Endothelial cell of umbilical vein (primary cell): ENCODE measurements at regions not wholly inside any gene's neighbourhood (a gene's known extent, or its start where the extent isn't known, plus 50 kb on each side); places are given as distances from the start of the nearest gene placed in this dataset.

ENCODE experiments used
- EZH2 ChIP-seq: IDR thresholded peaks from 2 replicates; pipeline ENCODE4 v1.6.1; 2012; ENCODE audit warnings: borderline replicate concordance, low read depth, mild to moderate bottlenecking, moderate library complexity, low read length, inconsistent platforms; ENCODE audit not compliant: severe bottlenecking
- MAX ChIP-seq: IDR thresholded peaks from 2 replicates; pipeline ENCODE4 v1.6.1; 2011; ENCODE audit not compliant: insufficient read depth, insufficient read length
- POLR2A ChIP-seq: IDR thresholded peaks from 2 replicates; pipeline ENCODE4 v1.6.1; 2012; ENCODE audit warnings: low read depth, mild to moderate bottlenecking, control low read depth, low read length
- POLR2AphosphoS5 ChIP-seq: IDR thresholded peaks from 2 replicates; pipeline ENCODE4 v1.6.1; 2012; ENCODE audit warnings: low read depth, mild to moderate bottlenecking, control low read depth, low read length, moderate library complexity; ENCODE audit not compliant: insufficient read depth
- TF ChIP-seq, protein P1 (sequence below), 2 donors: IDR thresholded peaks; 1 replicate in 1 of 2; 2 replicates in 1 of 2; pipeline ENCODE4 v1.5.1; 2011; ENCODE audit warnings: low read length in 2 of 2, mild to moderate bottlenecking in 2 of 2, moderate library complexity in 2 of 2, control low read depth in 1 of 2, inconsistent platforms in 1 of 2, low read depth in 1 of 2; ENCODE audit not compliant: insufficient read depth in 1 of 2; ENCODE audit errors: extremely low read depth in 1 of 2

DNA sequence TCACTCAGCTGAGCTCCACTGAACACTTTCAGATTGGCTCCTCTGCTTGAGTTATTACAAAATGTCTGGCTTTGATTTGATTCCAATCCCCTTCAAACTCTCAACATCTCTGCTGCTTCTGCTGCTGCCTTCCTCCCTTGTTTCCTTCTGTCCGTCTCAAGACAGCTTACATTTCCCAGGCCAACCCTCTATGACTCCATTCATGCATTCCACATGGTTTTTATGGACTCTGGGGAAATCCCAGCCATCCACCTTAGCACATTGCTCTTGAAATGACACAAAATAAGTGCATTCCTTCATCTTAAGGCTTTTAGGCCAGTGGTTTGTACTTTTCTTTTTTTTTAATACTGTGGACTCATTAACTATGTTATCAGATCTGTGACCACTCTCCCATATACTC lies 68.5 kb upstream of the TMEM164 start:
- no peak for TF ChIP-seq POLR2A
- TF ChIP-seq, protein P1, sequence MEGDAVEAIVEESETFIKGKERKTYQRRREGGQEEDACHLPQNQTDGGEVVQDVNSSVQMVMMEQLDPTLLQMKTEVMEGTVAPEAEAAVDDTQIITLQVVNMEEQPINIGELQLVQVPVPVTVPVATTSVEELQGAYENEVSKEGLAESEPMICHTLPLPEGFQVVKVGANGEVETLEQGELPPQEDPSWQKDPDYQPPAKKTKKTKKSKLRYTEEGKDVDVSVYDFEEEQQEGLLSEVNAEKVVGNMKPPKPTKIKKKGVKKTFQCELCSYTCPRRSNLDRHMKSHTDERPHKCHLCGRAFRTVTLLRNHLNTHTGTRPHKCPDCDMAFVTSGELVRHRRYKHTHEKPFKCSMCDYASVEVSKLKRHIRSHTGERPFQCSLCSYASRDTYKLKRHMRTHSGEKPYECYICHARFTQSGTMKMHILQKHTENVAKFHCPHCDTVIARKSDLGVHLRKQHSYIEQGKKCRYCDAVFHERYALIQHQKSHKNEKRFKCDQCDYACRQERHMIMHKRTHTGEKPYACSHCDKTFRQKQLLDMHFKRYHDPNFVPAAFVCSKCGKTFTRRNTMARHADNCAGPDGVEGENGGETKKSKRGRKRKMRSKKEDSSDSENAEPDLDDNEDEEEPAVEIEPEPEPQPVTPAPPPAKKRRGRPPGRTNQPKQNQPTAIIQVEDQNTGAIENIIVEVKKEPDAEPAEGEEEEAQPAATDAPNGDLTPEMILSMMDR (IDR thresholded peaks at IDR 0.05; ENCODE audit: extremely low read depth in 1 of 2, insufficient read depth in 1 of 2, low read depth in 1 of 2, low read length in 2 of 2), result no peak
- no peak for TF ChIP-seq MAX
- no peak for TF ChIP-seq POLR2AphosphoS5
- no peak for TF ChIP-seq EZH2
